ENCODE measurements at regions not wholly inside any gene's neighbourhood (a gene's known extent, or its start where the extent isn't known, plus 50 kb on each side); places are given as distances from the start of the nearest gene placed in this dataset.

- TF ChIP-seq, protein P1, sequence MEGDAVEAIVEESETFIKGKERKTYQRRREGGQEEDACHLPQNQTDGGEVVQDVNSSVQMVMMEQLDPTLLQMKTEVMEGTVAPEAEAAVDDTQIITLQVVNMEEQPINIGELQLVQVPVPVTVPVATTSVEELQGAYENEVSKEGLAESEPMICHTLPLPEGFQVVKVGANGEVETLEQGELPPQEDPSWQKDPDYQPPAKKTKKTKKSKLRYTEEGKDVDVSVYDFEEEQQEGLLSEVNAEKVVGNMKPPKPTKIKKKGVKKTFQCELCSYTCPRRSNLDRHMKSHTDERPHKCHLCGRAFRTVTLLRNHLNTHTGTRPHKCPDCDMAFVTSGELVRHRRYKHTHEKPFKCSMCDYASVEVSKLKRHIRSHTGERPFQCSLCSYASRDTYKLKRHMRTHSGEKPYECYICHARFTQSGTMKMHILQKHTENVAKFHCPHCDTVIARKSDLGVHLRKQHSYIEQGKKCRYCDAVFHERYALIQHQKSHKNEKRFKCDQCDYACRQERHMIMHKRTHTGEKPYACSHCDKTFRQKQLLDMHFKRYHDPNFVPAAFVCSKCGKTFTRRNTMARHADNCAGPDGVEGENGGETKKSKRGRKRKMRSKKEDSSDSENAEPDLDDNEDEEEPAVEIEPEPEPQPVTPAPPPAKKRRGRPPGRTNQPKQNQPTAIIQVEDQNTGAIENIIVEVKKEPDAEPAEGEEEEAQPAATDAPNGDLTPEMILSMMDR (IDR thresholded peaks at IDR 0.05), result no peak
- no peak for TF ChIP-seq POLR2A (IDR thresholded peaks at IDR 0.05)
Observed at GRCh38 chr14:89543425-89543790, 126.4 kb upstream of the FOXN3 start.

All from vagina (tissue), 2 donors.